HepG2 (cell line): ENCODE measurements at regions not wholly inside any gene's neighbourhood (a gene's known extent, or its start where the extent isn't known, plus 50 kb on each side); places are given as distances from the start of the nearest gene placed in this dataset.

Experiments used
- CREB1 ChIP-seq, 2 experiments: fragments of 450-650 bp in 1 of 2; IDR thresholded peaks; 2 replicates each; pipeline ENCODE4 v1.6.1; 2016 to 2017; ENCODE audit warnings: control low read depth in 1 of 2, mild to moderate bottlenecking in 1 of 2, missing compliant biosample characterization in 1 of 2, missing genetic modification characterization in 1 of 2
- ELF4 ChIP-seq: sonication (generic); formaldehyde crosslinking; IDR thresholded peaks from 2 replicates; pipeline ENCODE4 v1.5.0; 2020; ENCODE audit warnings: missing genetic modification reagents, mild to moderate bottlenecking, moderate library complexity, borderline replicate concordance
- ERF ChIP-seq: IDR thresholded peaks from 2 replicates; pipeline ENCODE4 v1.6.1; 2018; ENCODE audit warnings: missing biosample characterization, missing genetic modification reagents
- HNF4A ChIP-seq: sonication (generic); formaldehyde crosslinking; IDR thresholded peaks from 2 replicates; pipeline ENCODE4 v1.4.0; 2020; ENCODE audit warnings: missing genetic modification reagents
- KLF12 ChIP-seq: sonication (generic); formaldehyde crosslinking; IDR thresholded peaks from 2 replicates; pipeline ENCODE4 v1.4.0; 2020; ENCODE audit warnings: missing genetic modification reagents, borderline replicate concordance
- MEF2D ChIP-seq: sonication (generic); formaldehyde crosslinking; IDR thresholded peaks from 2 replicates; pipeline ENCODE4 v1.5.1; 2020; ENCODE audit warnings: mild to moderate bottlenecking, missing genetic modification reagents
- RFX1 ChIP-seq: fragments of 450-650 bp; IDR thresholded peaks from 2 replicates; pipeline ENCODE4 v1.6.1; 2017
- ZNF12 ChIP-seq: sonication (generic); formaldehyde crosslinking; IDR thresholded peaks from 2 replicates; pipeline ENCODE4 v1.5.0; 2020; ENCODE audit warnings: missing genetic modification reagents
- ZNF564 ChIP-seq: sonication (generic); formaldehyde crosslinking; IDR thresholded peaks from 2 replicates; pipeline ENCODE4 v1.8.1; 2023; ENCODE audit warnings: mild to moderate bottlenecking, missing genetic modification reagents
- ZNF670 ChIP-seq: sonication (generic); formaldehyde crosslinking; IDR thresholded peaks from 2 replicates; pipeline ENCODE4 v1.8.0; 2022; ENCODE audit warnings: mild to moderate bottlenecking, missing genetic modification reagents, borderline replicate concordance
- TF ChIP-seq, protein P1 (sequence below): IDR thresholded peaks from 2 replicates; pipeline ENCODE4 v1.6.1; 2012; ENCODE audit warnings: low read depth, low read length, improper control_type of control experiment
- TF ChIP-seq, protein P2 (sequence below): sonication (generic); formaldehyde crosslinking; conservative IDR thresholded peaks from 2 replicates; pipeline ENCODE4 v1.4.0; 2020; ENCODE audit warnings: missing genetic modification reagents
- TF ChIP-seq, protein P3 (sequence below): sonication (generic); formaldehyde crosslinking; IDR thresholded peaks from 2 replicates; pipeline ENCODE4 v1.5.0; 2020; ENCODE audit warnings: missing genetic modification reagents
- TF ChIP-seq, protein P4 (sequence below): sonication (generic); formaldehyde crosslinking; IDR thresholded peaks from 2 replicates; pipeline ENCODE4 v1.9.0; 2021; ENCODE audit warnings: missing genetic modification reagents, borderline replicate concordance
- TF ChIP-seq, protein P5 (sequence below): sonication (generic); formaldehyde crosslinking; IDR thresholded peaks from 2 replicates; pipeline ENCODE4 v1.5.1; 2020; ENCODE audit warnings: mild to moderate bottlenecking, missing genetic modification reagents, borderline replicate concordance

DNA sequence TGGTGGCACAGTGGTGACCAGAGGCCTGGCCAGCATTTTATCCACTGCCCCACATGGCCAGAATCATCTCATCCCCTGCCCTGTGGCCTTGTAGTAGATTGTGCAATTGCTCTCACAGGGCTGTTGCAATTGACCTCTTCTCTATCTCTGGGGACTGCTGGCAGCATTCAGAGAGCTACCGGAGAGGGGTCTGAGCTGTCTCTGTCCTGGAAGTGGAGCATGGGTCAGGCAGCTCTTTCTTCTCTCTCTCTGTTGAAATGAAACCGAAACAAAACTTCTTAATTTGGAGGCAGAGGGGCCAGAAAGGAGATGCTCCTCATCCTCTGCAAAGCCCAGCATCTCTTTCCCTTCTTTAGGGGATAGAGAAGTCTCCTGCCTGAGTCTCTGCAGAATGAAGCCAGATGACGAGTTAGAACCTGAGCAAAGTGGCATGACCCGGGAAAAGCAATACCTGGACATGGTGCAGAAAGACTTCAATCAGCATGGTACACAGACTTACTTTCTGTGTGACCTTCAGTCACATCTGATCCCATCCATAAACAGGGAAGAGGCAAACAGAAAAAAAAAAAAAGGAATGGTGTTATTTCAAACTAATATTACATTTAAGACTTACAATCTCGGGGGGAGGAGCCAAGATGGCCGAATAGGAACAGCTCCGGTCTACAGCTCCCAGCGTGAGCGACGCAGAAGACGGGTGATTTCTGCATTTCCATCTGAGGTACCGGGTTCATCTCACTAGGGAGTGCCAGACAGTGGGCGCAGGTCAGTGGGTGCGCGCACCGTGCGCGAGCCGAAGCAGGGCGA, 144.5 kb upstream of the BCL6 start (continued):
- TF ChIP-seq, protein P1, sequence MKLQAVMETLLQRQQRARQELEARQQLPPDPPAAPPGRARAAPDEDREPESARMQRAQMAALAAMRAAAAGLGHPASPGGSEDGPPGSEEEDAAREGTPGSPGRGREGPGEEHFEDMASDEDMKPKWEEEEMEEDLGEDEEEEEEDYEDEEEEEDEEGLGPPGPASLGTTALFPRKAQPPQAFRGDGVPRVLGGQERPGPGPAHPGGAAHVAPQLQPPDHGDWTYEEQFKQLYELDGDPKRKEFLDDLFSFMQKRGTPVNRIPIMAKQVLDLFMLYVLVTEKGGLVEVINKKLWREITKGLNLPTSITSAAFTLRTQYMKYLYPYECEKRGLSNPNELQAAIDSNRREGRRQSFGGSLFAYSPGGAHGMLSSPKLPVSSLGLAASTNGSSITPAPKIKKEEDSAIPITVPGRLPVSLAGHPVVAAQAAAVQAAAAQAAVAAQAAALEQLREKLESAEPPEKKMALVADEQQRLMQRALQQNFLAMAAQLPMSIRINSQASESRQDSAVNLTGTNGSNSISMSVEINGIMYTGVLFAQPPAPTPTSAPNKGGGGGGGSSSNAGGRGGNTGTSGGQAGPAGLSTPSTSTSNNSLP: peak; percentile 43; the same call in 1 of the 2 replicates
- TF ChIP-seq MEF2D (peak; percentile 43; the same call in 1 of the 2 replicates), ZNF564 (CRISPR knock-in tag) (no peak), KLF12 (no peak), ZNF670 (CRISPR knock-in tag) (0 out of 2 replicates have a peak, but pooled peaks have one; percentile 45), ERF (CRISPR knock-in tag) (peak; percentile 33; the same call in 1 of the 2 replicates), HNF4A (CRISPR knock-in tag) (peak; percentile 68), CREB1 (IDR thresholded peaks at IDR 0.05) (no peak), CREB1 (CRISPR knock-in tag; IDR thresholded peaks at IDR 0.05) (peak; percentile 55), ELF4 (CRISPR knock-in tag) (no peak), RFX1 (no peak), ZNF12 (CRISPR knock-in tag) (0 out of 2 replicates have a peak, but pooled peaks have one; percentile 34)
- TF ChIP-seq, protein P2, sequence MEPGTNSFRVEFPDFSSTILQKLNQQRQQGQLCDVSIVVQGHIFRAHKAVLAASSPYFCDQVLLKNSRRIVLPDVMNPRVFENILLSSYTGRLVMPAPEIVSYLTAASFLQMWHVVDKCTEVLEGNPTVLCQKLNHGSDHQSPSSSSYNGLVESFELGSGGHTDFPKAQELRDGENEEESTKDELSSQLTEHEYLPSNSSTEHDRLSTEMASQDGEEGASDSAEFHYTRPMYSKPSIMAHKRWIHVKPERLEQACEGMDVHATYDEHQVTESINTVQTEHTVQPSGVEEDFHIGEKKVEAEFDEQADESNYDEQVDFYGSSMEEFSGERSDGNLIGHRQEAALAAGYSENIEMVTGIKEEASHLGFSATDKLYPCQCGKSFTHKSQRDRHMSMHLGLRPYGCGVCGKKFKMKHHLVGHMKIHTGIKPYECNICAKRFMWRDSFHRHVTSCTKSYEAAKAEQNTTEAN (CRISPR knock-in tag): no peak
- TF ChIP-seq, protein P3, sequence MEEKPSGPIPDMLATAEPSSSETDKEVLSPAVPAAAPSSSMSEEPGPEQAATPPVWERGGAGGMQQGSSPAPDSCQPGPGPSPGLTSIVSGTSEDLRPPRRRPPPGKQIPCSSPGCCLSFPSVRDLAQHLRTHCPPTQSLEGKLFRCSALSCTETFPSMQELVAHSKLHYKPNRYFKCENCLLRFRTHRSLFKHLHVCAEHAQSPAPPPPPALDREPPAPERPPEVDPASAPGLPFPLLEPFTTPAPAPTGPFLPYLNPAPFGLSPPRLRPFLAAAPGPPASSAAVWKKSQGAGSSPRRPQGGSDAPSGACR (CRISPR knock-in tag): 0 out of 2 replicates have a peak, but pooled peaks have one; percentile 46
- TF ChIP-seq, protein P4, sequence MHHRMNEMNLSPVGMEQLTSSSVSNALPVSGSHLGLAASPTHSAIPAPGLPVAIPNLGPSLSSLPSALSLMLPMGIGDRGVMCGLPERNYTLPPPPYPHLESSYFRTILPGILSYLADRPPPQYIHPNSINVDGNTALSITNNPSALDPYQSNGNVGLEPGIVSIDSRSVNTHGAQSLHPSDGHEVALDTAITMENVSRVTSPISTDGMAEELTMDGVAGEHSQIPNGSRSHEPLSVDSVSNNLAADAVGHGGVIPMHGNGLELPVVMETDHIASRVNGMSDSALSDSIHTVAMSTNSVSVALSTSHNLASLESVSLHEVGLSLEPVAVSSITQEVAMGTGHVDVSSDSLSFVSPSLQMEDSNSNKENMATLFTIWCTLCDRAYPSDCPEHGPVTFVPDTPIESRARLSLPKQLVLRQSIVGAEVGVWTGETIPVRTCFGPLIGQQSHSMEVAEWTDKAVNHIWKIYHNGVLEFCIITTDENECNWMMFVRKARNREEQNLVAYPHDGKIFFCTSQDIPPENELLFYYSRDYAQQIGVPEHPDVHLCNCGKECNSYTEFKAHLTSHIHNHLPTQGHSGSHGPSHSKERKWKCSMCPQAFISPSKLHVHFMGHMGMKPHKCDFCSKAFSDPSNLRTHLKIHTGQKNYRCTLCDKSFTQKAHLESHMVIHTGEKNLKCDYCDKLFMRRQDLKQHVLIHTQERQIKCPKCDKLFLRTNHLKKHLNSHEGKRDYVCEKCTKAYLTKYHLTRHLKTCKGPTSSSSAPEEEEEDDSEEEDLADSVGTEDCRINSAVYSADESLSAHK (CRISPR knock-in tag): no peak
- TF ChIP-seq, protein P5, sequence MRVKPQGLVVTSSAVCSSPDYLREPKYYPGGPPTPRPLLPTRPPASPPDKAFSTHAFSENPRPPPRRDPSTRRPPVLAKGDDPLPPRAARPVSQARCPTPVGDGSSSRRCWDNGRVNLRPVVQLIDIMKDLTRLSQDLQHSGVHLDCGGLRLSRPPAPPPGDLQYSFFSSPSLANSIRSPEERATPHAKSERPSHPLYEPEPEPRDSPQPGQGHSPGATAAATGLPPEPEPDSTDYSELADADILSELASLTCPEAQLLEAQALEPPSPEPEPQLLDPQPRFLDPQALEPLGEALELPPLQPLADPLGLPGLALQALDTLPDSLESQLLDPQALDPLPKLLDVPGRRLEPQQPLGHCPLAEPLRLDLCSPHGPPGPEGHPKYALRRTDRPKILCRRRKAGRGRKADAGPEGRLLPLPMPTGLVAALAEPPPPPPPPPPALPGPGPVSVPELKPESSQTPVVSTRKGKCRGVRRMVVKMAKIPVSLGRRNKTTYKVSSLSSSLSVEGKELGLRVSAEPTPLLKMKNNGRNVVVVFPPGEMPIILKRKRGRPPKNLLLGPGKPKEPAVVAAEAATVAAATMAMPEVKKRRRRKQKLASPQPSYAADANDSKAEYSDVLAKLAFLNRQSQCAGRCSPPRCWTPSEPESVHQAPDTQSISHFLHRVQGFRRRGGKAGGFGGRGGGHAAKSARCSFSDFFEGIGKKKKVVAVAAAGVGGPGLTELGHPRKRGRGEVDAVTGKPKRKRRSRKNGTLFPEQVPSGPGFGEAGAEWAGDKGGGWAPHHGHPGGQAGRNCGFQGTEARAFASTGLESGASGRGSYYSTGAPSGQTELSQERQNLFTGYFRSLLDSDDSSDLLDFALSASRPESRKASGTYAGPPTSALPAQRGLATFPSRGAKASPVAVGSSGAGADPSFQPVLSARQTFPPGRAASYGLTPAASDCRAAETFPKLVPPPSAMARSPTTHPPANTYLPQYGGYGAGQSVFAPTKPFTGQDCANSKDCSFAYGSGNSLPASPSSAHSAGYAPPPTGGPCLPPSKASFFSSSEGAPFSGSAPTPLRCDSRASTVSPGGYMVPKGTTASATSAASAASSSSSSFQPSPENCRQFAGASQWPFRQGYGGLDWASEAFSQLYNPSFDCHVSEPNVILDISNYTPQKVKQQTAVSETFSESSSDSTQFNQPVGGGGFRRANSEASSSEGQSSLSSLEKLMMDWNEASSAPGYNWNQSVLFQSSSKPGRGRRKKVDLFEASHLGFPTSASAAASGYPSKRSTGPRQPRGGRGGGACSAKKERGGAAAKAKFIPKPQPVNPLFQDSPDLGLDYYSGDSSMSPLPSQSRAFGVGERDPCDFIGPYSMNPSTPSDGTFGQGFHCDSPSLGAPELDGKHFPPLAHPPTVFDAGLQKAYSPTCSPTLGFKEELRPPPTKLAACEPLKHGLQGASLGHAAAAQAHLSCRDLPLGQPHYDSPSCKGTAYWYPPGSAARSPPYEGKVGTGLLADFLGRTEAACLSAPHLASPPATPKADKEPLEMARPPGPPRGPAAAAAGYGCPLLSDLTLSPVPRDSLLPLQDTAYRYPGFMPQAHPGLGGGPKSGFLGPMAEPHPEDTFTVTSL (CRISPR knock-in tag): peak; percentile 51; the same call in 1 of the 2 replicates
